ENCODE measurements at regions not wholly inside any gene's neighbourhood (a gene's known extent, or its start where the extent isn't known, plus 50 kb on each side); places are given as distances from the start of the nearest gene placed in this dataset.
"Not testable (repeated sequence)": the region's sequence is repeated elsewhere in the genome, so short reads cannot be mapped to it uniquely, and the experiment has no call there.

DNA sequence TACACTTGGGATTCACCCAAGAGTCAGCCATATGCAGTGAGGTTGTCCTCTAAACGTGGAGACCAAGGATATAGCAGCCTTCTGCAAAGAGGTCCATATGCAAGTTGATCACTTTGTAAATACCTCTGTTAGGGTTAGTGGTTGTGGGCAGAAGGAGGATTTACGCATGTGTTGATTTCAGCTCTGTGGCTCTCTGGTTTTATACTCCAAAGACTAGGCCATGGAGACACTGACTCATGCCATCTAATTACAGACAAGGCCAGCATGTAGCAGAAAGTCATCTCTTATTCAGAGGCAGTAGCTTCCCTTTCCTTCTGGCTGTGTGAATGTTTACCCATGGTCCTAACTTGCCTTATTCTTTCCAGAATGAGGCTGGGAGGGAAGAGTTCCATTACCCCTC is 140.9 kb upstream of the GOLGA6L4 start:
- CTCF ChIA-PET; DNase-seq (ENCODE audit: extremely low spot score); POLR2A ChIA-PET: not testable (repeated sequence)

DNA sequence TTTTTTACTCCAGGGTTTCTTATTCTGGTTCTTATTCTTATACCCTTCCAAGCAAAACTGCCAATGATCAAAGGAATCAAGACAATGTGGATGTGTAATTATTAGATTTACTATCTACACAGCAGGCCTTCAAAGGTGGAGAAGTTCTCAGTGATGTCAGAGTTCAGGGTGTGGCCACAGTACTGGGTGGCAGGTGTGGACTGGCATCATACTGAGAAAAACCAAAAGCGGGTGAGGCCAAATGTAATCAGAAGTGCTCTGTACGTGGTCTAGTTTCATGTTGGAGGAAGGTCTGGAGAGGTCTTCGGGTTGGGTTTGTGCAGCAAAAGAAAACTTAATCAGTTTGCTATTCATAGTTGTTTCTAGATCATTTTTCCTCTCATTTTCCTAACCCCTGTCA is 138.5 kb upstream of the GOLGA6L4 start:
- DNase-seq (ENCODE audit: extremely low spot score); POLR2A ChIA-PET; CTCF ChIA-PET: not testable (repeated sequence)

DNA sequence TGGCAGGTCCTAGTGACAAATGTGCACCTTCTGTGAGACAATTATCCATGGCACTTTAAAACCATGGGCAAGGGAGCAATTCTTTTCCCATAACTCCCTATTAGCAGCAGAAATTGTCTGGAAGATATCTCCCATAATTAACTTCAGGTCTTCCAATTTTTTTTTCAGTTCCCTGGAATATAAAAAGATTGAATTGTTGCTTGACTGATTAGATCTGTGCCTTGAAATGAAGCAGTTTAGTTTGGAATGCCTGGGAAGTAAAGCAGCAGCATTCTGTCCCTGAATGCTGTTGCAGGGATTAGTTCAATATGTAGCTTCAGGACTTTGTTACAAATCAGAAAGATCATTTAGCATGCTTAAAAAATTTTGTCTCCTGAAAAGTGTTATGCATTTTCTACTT is 137.0 kb upstream of the GOLGA6L4 start:
- POLR2A ChIA-PET = no interaction called here
- no peak for TF ChIP-seq CTCF (IDR thresholded peaks at IDR 0.05; ENCODE audit: control extremely low read depth, extremely low read depth, low read depth, missing control alignments)

GRCh38 chr15:84099181-84099580 is 136.4 kb upstream of the GOLGA6L4 start:
- no peak for DNase-seq (ENCODE audit: extremely low spot score)
- ChIA-PET CTCF (no interaction called here), POLR2A (no interaction called here)
- TF ChIP-seq CTCF (IDR thresholded peaks at IDR 0.05; ENCODE audit: control extremely low read depth, extremely low read depth, low read depth, missing control alignments) = no peak

More for the DNA sequence above, 137.0 kb upstream of the GOLGA6L4 start:
- CTCF ChIA-PET = no interaction called here
- no peak for DNase-seq (ENCODE audit: extremely low spot score)

GRCh38 chr15:84103345-84103744 is 132.2 kb upstream of the GOLGA6L4 start:
- ChIA-PET POLR2A (no interaction called here), CTCF (interaction anchor here (1.8 kb wide), 1 partner anchor 9 kb away, joined by 3 read pairs; no protein-coding TSS in a partner anchor)
- TF ChIP-seq CTCF (IDR thresholded peaks at IDR 0.05; ENCODE audit: control extremely low read depth, extremely low read depth, low read depth, missing control alignments) = no peak
- DNase-seq (ENCODE audit: extremely low spot score) = no peak

GRCh38 chr15:84104853-84105252 is 130.7 kb upstream of the GOLGA6L4 start:
- CTCF ChIA-PET = no interaction called here
- no peak for DNase-seq (ENCODE audit: extremely low spot score)
- POLR2A ChIA-PET = no interaction called here
- no peak for TF ChIP-seq CTCF (IDR thresholded peaks at IDR 0.05; ENCODE audit: control extremely low read depth, extremely low read depth, low read depth, missing control alignments)

DNA sequence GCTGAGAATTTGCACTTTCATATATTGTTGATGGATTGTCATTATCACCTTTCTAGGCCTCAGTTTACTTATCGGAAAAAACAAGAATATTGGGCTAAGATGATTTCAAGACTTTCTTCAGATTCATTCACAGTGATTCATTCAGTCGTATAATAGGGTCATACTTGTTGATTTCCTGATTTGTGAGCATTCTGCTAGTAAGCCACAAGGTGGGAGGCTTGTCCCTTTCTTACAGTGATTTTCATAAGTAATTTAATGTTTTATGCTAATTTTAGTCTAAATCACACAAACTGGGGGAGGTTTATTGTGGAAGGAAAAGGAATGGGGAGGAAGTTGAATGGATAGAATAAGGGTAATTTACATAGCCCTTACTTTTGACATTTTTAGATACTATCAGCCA is 126.8 kb upstream of the GOLGA6L4 start:
- ChIA-PET POLR2A (no interaction called here), CTCF (no interaction called here)
- TF ChIP-seq CTCF (IDR thresholded peaks at IDR 0.05; ENCODE audit: control extremely low read depth, extremely low read depth, low read depth, missing control alignments) = no peak
- DNase-seq (ENCODE audit: extremely low spot score) = no peak

GRCh38 chr15:84111575-84111974 is 124.0 kb upstream of the GOLGA6L4 start:
- no peak for TF ChIP-seq CTCF (IDR thresholded peaks at IDR 0.05; ENCODE audit: control extremely low read depth, extremely low read depth, low read depth, missing control alignments)
- no peak for DNase-seq (ENCODE audit: extremely low spot score)
- ChIA-PET POLR2A (no interaction called here), CTCF (no interaction called here)
